SK-N-SH (cell line): ENCODE measurements at regions not wholly inside any gene's neighbourhood (a gene's known extent, or its start where the extent isn't known, plus 50 kb on each side); places are given as distances from the start of the nearest gene placed in this dataset.

Experiments used
- CTCF ChIA-PET: fragments of 300-600, 350-600 bp; formaldehyde crosslinking; extraction: SDS; loops from one replicate; lab custom pipeline; 2021; lab: Yijun Ruan, JAX
- POLR2A ChIA-PET: fragments of 350-600 bp; sonication (Branson Sonifier 250); formaldehyde crosslinking; extraction: SDS; loops from one replicate; lab custom pipeline; 2020; ENCODE audit warnings: antibody characterized with exemption, inconsistent platforms; lab: Yijun Ruan, JAX
- DNase-seq: peaks from one replicate; pipeline ENCODE4 v3.0.0; 2012
- H2AFZ ChIP-seq: fragments of 200-600 bp; sonication (generic); 2 replicates; pipeline ENCODE4 v1.8.1; 2016; ENCODE audit warnings: antibody characterized with exemption, mild to moderate bottlenecking, low read depth
- H3F3A ChIP-seq: fragments of 200-600 bp; sonication (generic); replicated peaks from 2 replicates; pipeline ENCODE3; 2016; ENCODE audit warnings: antibody characterized with exemption, mild to moderate bottlenecking; ENCODE audit not compliant: insufficient read depth
- H3K27ac ChIP-seq, 2 experiments: fragments of 200-500 bp in 1 of 2; fragments of 200-600 bp in 1 of 2; sonication (Bioruptor generic) in 1 of 2; sonication (generic), shearing (Covaris generic) in 1 of 2; 2 replicates each; pipeline versions ENCODE4 v1.5.1 to v1.6.1; 2014 to 2016; ENCODE audit warnings: low read depth in 2 of 2, inconsistent platforms in 1 of 2, low read length in 1 of 2, mild to moderate bottlenecking in 1 of 2, mixed read lengths in 1 of 2
- H3K27me3 ChIP-seq: fragments of 200-600 bp; sonication (generic), shearing (Covaris generic); 2 replicates; pipeline ENCODE4 v1.6.1; 2016; ENCODE audit warnings: mixed run types; ENCODE audit not compliant: insufficient read depth
- H3K36me3 ChIP-seq, 2 experiments: fragments of 200-500 bp in 1 of 2; fragments of 200-600 bp in 1 of 2; sonication (Bioruptor generic) in 1 of 2; sonication (generic) in 1 of 2; replicated peaks in 1 of 2; 2 replicates each; pipeline versions ENCODE3 to v1.5.1; 2014 to 2016; ENCODE audit warnings: low read length in 1 of 2, mild to moderate bottlenecking in 1 of 2; ENCODE audit not compliant: insufficient read depth in 2 of 2, control insufficient read depth in 1 of 2
- H3K4me1 ChIP-seq, 2 experiments: fragments of 200-500 bp in 1 of 2; fragments of 200-600 bp in 1 of 2; sonication (Bioruptor generic) in 1 of 2; sonication (generic), shearing (Covaris generic) in 1 of 2; 2 replicates each; pipeline versions ENCODE4 v1.5.1 to v1.6.1; 2014 to 2016; ENCODE audit warnings: low read depth in 1 of 2, low read length in 1 of 2, mixed run types in 1 of 2; ENCODE audit not compliant: insufficient read depth in 2 of 2, control insufficient read depth in 1 of 2
- H3K4me2 ChIP-seq: fragments of 200-600 bp; sonication (generic), shearing (Covaris generic); 2 replicates; pipeline ENCODE4 v1.6.1; 2017; ENCODE audit warnings: mixed run types
- H3K4me3 ChIP-seq, 2 experiments: fragments of 200-500 bp in 1 of 2; fragments of 200-600 bp in 1 of 2; sonication (Bioruptor generic) in 1 of 2; sonication (generic), shearing (Covaris generic) in 1 of 2; 2 replicates each; pipeline versions ENCODE4 v1.5.1 to v1.8.1; 2014 to 2016; ENCODE audit warnings: low read depth in 2 of 2, inconsistent platforms in 1 of 2, low read length in 1 of 2, mild to moderate bottlenecking in 1 of 2, mixed read lengths in 1 of 2, moderate library complexity in 1 of 2
- H3K79me2 ChIP-seq: fragments of 200-600 bp; sonication (generic); 2 replicates; pipeline ENCODE4 v1.8.1; 2017; ENCODE audit warnings: mild to moderate bottlenecking; ENCODE audit not compliant: insufficient read depth
- H3K9ac ChIP-seq: fragments of 200-600 bp; sonication (generic); 2 replicates; pipeline ENCODE4 v1.6.1; 2017; ENCODE audit warnings: mixed run types
- H3K9me2 ChIP-seq: fragments of 200-600 bp; sonication (generic); 2 replicates; pipeline ENCODE4 v1.6.1; 2017; ENCODE audit warnings: mixed run types
- H3K9me3 ChIP-seq: fragments of 200-600 bp; sonication (generic); 2 replicates; pipeline ENCODE4 v1.6.1; 2017; ENCODE audit warnings: mixed run types, mild to moderate bottlenecking, moderate library complexity
- H4K20me1 ChIP-seq: fragments of 200-600 bp; sonication (generic); 2 replicates; pipeline ENCODE4 v1.6.1; 2017; ENCODE audit warnings: mild to moderate bottlenecking, mixed run types; ENCODE audit not compliant: insufficient read depth
- CTCF ChIP-seq: fragments of 200-600 bp; sonication (generic); IDR thresholded peaks from 2 replicates; pipeline ENCODE4 v1.6.1; 2017; ENCODE audit warnings: antibody characterized with exemption, mild to moderate bottlenecking, moderate library complexity
- EP300 ChIP-seq, 2 experiments: IDR thresholded peaks; 2 replicates each; pipeline versions ENCODE4 v1.4.0 to v1.6.1; 2012; ENCODE audit warnings: borderline replicate concordance in 1 of 2, low read depth in 1 of 2, low read length in 1 of 2
- EZH2phosphoT487 ChIP-seq: fragments of 200-600 bp; sonication (generic); IDR thresholded peaks from 2 replicates; pipeline ENCODE4 v1.6.1; 2017; ENCODE audit warnings: low read depth, mixed run types, mild to moderate bottlenecking, antibody characterized with exemption, moderate library complexity, borderline replicate concordance
- FOSL2 ChIP-seq: IDR thresholded peaks from 2 replicates; pipeline ENCODE4 v1.4.0; 2012; ENCODE audit warnings: low read depth, mild to moderate bottlenecking, moderate library complexity, borderline replicate concordance
- GABPA ChIP-seq: IDR thresholded peaks from 2 replicates; pipeline ENCODE4 v1.4.0; 2012; ENCODE audit warnings: low read depth, mild to moderate bottlenecking
- MAX ChIP-seq: IDR thresholded peaks from 2 replicates; pipeline ENCODE4 v1.4.0; 2012; ENCODE audit warnings: low read depth
- NRF1 ChIP-seq: IDR thresholded peaks from 2 replicates; pipeline ENCODE4 v1.6.1; 2012; ENCODE audit warnings: low read depth, mild to moderate bottlenecking, low read length
- RCOR1 ChIP-seq: fragments of 150-350 bp; IDR thresholded peaks from 2 replicates; pipeline ENCODE4 v1.6.1; 2017; ENCODE audit warnings: antibody characterized with exemption, low read length
- REST ChIP-seq: IDR thresholded peaks from 2 replicates; pipeline ENCODE4 v1.6.1; 2012; ENCODE audit warnings: mild to moderate bottlenecking, low read depth, low read length, moderate library complexity
- RFX5 ChIP-seq: IDR thresholded peaks from 2 replicates; pipeline ENCODE4 v1.6.1; 2012; ENCODE audit warnings: mild to moderate bottlenecking, improper control_type of control experiment, low read length
- SIN3A ChIP-seq: IDR thresholded peaks from 2 replicates; pipeline ENCODE4 v1.6.1; 2012; ENCODE audit warnings: low read depth, mild to moderate bottlenecking, low read length, moderate library complexity, borderline replicate concordance
- TAF1 ChIP-seq: IDR thresholded peaks from 2 replicates; pipeline ENCODE4 v1.6.1; 2012; ENCODE audit warnings: low read depth, mild to moderate bottlenecking, low read length, moderate library complexity, borderline replicate concordance
- TCF12 ChIP-seq: IDR thresholded peaks from 2 replicates; pipeline ENCODE4 v1.4.0; 2012
- USF1 ChIP-seq: IDR thresholded peaks from 2 replicates; pipeline ENCODE4 v1.4.0; 2012; ENCODE audit warnings: low read depth, borderline replicate concordance
- YY1 ChIP-seq: IDR thresholded peaks from 2 replicates; pipeline ENCODE4 v1.4.0; 2012; ENCODE audit warnings: low read depth, mild to moderate bottlenecking
- WGBS: methylation state at CpG from one replicate; pipeline ENCODE4 v1.1.6; 2017; ENCODE audit warnings: low lambda C conversion rate; 5-methylcytosine and 5-hydroxymethylcytosine counted together
- TF ChIP-seq, protein P1 (sequence below): fragments of 150-350 bp; IDR thresholded peaks from 2 replicates; pipeline ENCODE4 v1.6.1; 2016; ENCODE audit warnings: mild to moderate bottlenecking, low read depth, low read length

- DNase-seq: no peak
- no peaks in the 10 kb centered on the region for H3F3A ChIP-seq
- no peaks in the 10 kb centered on the region for H3K36me3 ChIP-seq
- ChIA-PET CTCF (interaction anchor here (0.6 kb wide), 1 partner anchor 717 kb away, joined by 3 read pairs; no protein-coding TSS in a partner anchor), POLR2A (no interaction called here)
- no peak overlapping the region for H2AFZ ChIP-seq
- no peaks in the 10 kb centered on the region for H3K9me3 ChIP-seq
- TF ChIP-seq TAF1: no peak
- TF ChIP-seq FOSL2: no peak
- no peak for TF ChIP-seq RCOR1
- no peak for TF ChIP-seq SIN3A
- no peak for TF ChIP-seq EP300 (IDR thresholded peaks at IDR 0.05; ENCODE audit: borderline replicate concordance in 1 of 2, low read depth in 1 of 2, low read length in 1 of 2)
- no peak for TF ChIP-seq TCF12
- TF ChIP-seq, protein P1, sequence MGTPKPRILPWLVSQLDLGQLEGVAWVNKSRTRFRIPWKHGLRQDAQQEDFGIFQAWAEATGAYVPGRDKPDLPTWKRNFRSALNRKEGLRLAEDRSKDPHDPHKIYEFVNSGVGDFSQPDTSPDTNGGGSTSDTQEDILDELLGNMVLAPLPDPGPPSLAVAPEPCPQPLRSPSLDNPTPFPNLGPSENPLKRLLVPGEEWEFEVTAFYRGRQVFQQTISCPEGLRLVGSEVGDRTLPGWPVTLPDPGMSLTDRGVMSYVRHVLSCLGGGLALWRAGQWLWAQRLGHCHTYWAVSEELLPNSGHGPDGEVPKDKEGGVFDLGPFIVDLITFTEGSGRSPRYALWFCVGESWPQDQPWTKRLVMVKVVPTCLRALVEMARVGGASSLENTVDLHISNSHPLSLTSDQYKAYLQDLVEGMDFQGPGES: no peak
- TF ChIP-seq USF1: no peak
- no peak for TF ChIP-seq REST
- TF ChIP-seq EZH2phosphoT487: no peak
- no peak for TF ChIP-seq GABPA
- TF ChIP-seq RFX5: no peak
- no peaks in the 10 kb centered on the region; a peak in 1 of 4 replicates for H3K4me1 ChIP-seq
- H3K9me2 ChIP-seq: no peaks in the 10 kb centered on the region
- no peaks in the 10 kb centered on the region for H3K79me2 ChIP-seq
- no peaks in the 10 kb centered on the region for H3K27me3 ChIP-seq
- H3K9ac ChIP-seq: no peak overlapping the region
- 27% methylated on average over 2 of the region's 2 CpGs for WGBS
- no peaks in the 10 kb centered on the region for H4K20me1 ChIP-seq
- no peak overlapping the region for H3K27ac ChIP-seq
- no peak overlapping the region for H3K4me2 ChIP-seq
- no peak overlapping the region for H3K4me3 ChIP-seq
These were observed 110.8 kb upstream of the POC5 start for GRCh38 chr5:75828029-75828428.

GRCh38 chr5:75824323-75824722 lies 107.1 kb upstream of the POC5 start:
- Histone ChIP-seq H2AFZ (no peak overlapping the region), H3K4me1 (no peaks in the 10 kb centered on the region; a peak in 1 of 4 replicates), H3F3A (no peaks in the 10 kb centered on the region), H3K9me3 (no peaks in the 10 kb centered on the region), H4K20me1 (no peaks in the 10 kb centered on the region), H3K27me3 (no peaks in the 10 kb centered on the region), H3K79me2 (no peaks in the 10 kb centered on the region), H3K9me2 (no peaks in the 10 kb centered on the region), H3K4me2 (no peak overlapping the region), H3K9ac (no peak overlapping the region), H3K4me3 (no peak overlapping the region), H3K27ac (no peak overlapping the region), H3K36me3 (no peaks in the 10 kb centered on the region)
- WGBS: 60% methylated on average over 1 of the region's 1 CpG
- POLR2A ChIA-PET: no interaction called here
- CTCF ChIA-PET: no interaction called here
- TF ChIP-seq CTCF (no peak), YY1 (no peak), NRF1 (no peak), USF1 (no peak), MAX (no peak)
- TF ChIP-seq, all 33 proteins: peak for 0
- no peak for DNase-seq
